ENCODE measurements at regions not wholly inside any gene's neighbourhood (a gene's known extent, or its start where the extent isn't known, plus 50 kb on each side); places are given as distances from the start of the nearest gene placed in this dataset.

GRCh38 chr7:9100289-9100688 is 666.9 kb downstream of the NXPH1 start:
- TF ChIP-seq CTCF (IDR thresholded peaks at IDR 0.05; ENCODE audit: insufficient read depth, low read length, poor library complexity, severe bottlenecking), result no peak
- no peak for TF ChIP-seq EZH2phosphoT487 (conservative IDR thresholded peaks at IDR 0.05; ENCODE audit: low read length)
